Thoracic aorta (tissue), 2 donors: ENCODE measurements at regions not wholly inside any gene's neighbourhood (a gene's known extent, or its start where the extent isn't known, plus 50 kb on each side); places are given as distances from the start of the nearest gene placed in this dataset.

Source experiments
- ATAC-seq: fragments of 150-250 bp; one replicate; pipeline ENCODE4 v1.8.0; 2017; ENCODE audit warnings: low read depth; ENCODE audit not compliant: insufficient number of reproducible peaks, low FRiP score
- DNase-seq: peaks from one replicate; pipeline ENCODE4 v3.0.0-alpha.2; 2020; ENCODE audit warnings: low spot score
- H3K27ac ChIP-seq, 2 donors: fragments of 200-600 bp; sonication (generic); 1 replicate in 1 of 2; 2 replicates in 1 of 2; pipeline ENCODE4 v1.5.1; 2016; ENCODE audit warnings: mild to moderate bottlenecking in 2 of 2, moderate library complexity in 2 of 2
- H3K27me3 ChIP-seq: fragments of 200-600 bp; sonication (generic); replicated peaks from 2 replicates; pipeline ENCODE4 v1.6.0; 2016; ENCODE audit warnings: mild to moderate bottlenecking; ENCODE audit not compliant: insufficient read depth
- H3K36me3 ChIP-seq: fragments of 200-600 bp; sonication (generic); one replicate; pipeline ENCODE4 v1.5.1; 2016
- H3K4me1 ChIP-seq, 2 donors: fragments of 200-600 bp; sonication (generic); 1 replicate in 1 of 2; 2 replicates in 1 of 2; pipeline versions ENCODE4 v1.5.1 to v1.6.0; 2016; ENCODE audit warnings: low read depth in 2 of 2, mild to moderate bottlenecking in 1 of 2; ENCODE audit not compliant: control insufficient read depth in 1 of 2
- H3K4me3 ChIP-seq: fragments of 200-600 bp; sonication (generic); 2 replicates; pipeline ENCODE4 v1.5.1; 2016; ENCODE audit warnings: mild to moderate bottlenecking
- H3K9me3 ChIP-seq: fragments of 200-600 bp; sonication (generic); 2 replicates; pipeline ENCODE4 v1.5.1; 2016
- TF ChIP-seq, protein P1 (sequence below): fragments of 200-600 bp; sonication (generic); IDR thresholded peaks from one replicate; pipeline ENCODE4 v1.5.1; 2019; ENCODE audit warnings: antibody characterized with exemption

DNA sequence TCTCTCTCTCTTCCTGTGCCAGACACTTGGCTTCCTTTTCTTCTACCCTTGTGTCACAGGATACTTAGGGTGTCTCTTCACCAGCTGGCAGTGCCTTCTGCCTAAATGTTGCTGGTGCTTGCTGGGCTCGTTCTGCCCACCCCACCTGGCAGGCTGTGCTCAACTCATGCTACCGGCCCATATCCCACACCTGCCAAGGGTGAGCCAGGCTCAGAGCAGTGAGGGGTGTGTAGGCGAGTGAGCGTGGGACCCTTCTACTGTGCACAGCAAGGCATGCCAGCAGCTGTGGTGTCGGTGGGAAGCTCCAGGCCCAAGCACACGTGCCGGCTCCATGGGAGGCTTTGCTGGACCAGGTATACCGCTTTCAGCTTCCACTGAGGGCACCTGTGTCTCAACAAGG lies 1626.7 kb upstream of the ACO1 start:
- H3K27ac ChIP-seq = no peak overlapping the region
- H3K27me3 ChIP-seq = no peaks in the 10 kb centered on the region
- H3K9me3 ChIP-seq = no peaks in the 10 kb centered on the region
- no peaks in the 10 kb centered on the region for H3K36me3 ChIP-seq
- TF ChIP-seq, protein P1, sequence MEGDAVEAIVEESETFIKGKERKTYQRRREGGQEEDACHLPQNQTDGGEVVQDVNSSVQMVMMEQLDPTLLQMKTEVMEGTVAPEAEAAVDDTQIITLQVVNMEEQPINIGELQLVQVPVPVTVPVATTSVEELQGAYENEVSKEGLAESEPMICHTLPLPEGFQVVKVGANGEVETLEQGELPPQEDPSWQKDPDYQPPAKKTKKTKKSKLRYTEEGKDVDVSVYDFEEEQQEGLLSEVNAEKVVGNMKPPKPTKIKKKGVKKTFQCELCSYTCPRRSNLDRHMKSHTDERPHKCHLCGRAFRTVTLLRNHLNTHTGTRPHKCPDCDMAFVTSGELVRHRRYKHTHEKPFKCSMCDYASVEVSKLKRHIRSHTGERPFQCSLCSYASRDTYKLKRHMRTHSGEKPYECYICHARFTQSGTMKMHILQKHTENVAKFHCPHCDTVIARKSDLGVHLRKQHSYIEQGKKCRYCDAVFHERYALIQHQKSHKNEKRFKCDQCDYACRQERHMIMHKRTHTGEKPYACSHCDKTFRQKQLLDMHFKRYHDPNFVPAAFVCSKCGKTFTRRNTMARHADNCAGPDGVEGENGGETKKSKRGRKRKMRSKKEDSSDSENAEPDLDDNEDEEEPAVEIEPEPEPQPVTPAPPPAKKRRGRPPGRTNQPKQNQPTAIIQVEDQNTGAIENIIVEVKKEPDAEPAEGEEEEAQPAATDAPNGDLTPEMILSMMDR = no peak
- no peak overlapping the region for H3K4me3 ChIP-seq
- no peaks in the 10 kb centered on the region for H3K4me1 ChIP-seq
- ATAC-seq = no peak
- no peak for DNase-seq

DNA sequence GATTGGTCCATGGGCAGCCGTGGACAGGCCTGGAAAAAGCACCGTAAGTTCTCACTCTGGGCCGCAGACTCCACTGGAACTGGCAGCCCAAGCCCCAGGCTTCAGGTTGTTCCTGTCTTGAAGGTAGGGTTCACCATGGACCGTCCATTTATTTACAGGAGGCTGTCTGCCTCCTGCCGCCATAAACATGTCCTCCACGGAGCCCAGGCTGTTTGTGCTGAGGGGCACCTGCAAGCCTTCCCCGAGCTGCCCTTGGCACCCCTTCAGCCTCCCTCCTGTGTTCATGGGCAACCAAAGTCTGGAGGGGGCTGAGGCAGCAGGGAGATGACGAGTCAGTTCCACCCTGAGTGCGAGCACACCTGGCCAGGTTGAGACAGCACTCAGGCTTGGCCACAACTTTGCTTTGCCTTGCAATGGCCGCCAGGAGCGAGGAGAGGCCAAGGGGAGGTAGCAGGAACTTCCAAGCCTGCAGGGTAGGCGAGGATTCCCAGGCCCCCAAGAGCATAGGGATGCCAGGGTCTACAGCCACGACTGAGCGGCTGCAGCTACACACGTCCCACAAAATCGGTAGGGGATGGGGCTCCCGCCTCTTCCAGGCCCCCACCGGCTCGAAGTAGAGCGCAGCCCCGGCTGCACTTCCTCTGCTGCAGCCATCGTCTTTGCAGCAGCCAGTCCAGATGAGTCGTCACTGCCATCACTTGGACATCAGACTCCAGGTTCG lies 1625.6 kb upstream of the ACO1 start:
- Histone ChIP-seq H3K27me3 (no peaks in the 10 kb centered on the region), H3K4me1 (no peaks in the 10 kb centered on the region), H3K9me3 (no peaks in the 10 kb centered on the region), H3K27ac (no peak overlapping the region), H3K36me3 (no peaks in the 10 kb centered on the region), H3K4me3 (no peak overlapping the region)
- DNase-seq (no peak), ATAC-seq (no peak)
- TF ChIP-seq, protein P1 = no peak

DNA sequence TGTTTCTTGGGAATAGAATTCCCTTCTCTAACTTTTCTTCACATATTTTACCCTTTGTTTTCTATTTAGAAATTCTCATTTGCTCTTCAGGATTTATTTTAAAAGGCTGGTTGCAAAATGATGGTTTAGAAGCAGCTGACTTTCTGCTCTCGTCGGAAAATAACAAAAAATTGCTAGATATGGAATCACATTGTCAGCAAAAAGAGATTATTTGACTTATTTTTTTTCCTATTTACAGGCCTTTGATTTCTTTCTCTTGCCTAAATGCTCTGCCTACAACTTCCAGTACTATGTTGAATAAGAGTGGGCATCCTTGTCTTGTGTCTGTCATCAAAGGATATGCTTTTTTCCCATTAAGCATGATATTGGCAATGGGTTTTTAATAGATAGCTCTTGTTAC lies 1619.1 kb upstream of the ACO1 start:
- TF ChIP-seq, protein P1 = no peak
- DNase-seq (no peak), ATAC-seq (no peak)
- Histone ChIP-seq H3K27me3 (no peaks in the 10 kb centered on the region), H3K27ac (no peak overlapping the region), H3K9me3 (no peaks in the 10 kb centered on the region), H3K4me1 (no peaks in the 10 kb centered on the region), H3K4me3 (no peak overlapping the region), H3K36me3 (no peaks in the 10 kb centered on the region)

DNA sequence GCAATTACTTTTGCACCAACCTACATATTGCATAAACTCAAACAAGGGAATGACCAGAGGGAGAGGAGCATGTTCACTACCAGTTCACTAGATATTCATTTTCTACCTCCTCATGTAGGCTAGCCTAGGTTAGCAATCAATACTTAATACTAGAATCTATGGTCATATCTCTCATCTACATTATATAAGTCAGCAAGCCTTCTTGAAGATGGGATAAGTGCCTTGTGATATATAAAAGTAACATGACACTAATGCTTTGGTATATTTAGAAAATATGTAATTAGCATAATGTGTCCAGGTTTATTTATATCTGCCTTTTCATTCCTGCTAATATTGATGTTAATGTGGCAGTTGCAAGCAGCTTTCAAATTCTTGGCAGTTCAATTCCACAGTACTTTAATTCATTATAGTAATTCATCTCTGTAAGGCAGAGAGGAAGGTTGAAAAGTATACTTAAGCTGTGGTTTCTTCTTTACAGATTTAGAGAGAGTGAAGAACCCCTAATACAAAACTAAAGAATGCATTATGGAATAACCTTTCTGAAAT lies 1613.2 kb upstream of the ACO1 start:
- Histone ChIP-seq H3K27ac (no peak overlapping the region), H3K27me3 (no peaks in the 10 kb centered on the region), H3K4me1 (no peaks in the 10 kb centered on the region), H3K9me3 (no peaks in the 10 kb centered on the region), H3K36me3 (no peaks in the 10 kb centered on the region), H3K4me3 (no peak overlapping the region)
- DNase-seq (no peak), ATAC-seq (no peak)
- TF ChIP-seq, protein P1 = no peak

DNA sequence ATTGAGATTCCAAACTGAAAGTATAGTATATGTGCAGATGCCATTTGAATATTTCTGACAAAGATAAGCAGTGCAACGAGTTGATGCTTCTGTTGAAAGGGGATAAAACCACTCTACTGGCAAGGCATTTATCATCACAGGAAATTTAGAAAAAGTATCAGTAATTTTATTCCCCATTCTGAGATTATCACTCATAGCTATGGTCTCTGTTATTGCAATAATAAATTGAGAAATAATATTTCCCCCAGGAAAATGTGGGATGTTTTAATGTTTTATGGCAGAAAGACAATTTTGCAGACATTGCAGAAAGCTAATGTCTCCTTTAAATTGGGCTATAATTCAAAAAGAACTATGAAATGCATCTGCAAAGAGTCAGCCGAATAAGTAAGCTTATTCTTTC lies 1612.7 kb upstream of the ACO1 start:
- Histone ChIP-seq H3K27me3 (no peaks in the 10 kb centered on the region), H3K9me3 (no peaks in the 10 kb centered on the region), H3K36me3 (no peaks in the 10 kb centered on the region), H3K27ac (no peak overlapping the region), H3K4me3 (no peak overlapping the region), H3K4me1 (no peaks in the 10 kb centered on the region)
- ATAC-seq (no peak), DNase-seq (no peak)
- TF ChIP-seq, protein P1 = no peak
